Hematopoietic multipotent progenitor cell treated with erythropoietin and hydrocortisone succinate and interleukin-3 and kit ligand, for 8 days (in vitro differentiated cells): ENCODE measurements at regions not wholly inside any gene's neighbourhood (a gene's known extent, or its start where the extent isn't known, plus 50 kb on each side); places are given as distances from the start of the nearest gene placed in this dataset.
"Not testable (repeated sequence)": the region's sequence is repeated elsewhere in the genome, so short reads cannot be mapped to it uniquely, and the experiment has no call there.

Experiments
- DNase-seq: peaks from one replicate; pipeline ENCODE4 v3.0.0-alpha.2; 2015

GRCh38 chr6:77063494-77063893, 399.8 kb downstream of the HTR1B start:
- no peak for DNase-seq

DNA sequence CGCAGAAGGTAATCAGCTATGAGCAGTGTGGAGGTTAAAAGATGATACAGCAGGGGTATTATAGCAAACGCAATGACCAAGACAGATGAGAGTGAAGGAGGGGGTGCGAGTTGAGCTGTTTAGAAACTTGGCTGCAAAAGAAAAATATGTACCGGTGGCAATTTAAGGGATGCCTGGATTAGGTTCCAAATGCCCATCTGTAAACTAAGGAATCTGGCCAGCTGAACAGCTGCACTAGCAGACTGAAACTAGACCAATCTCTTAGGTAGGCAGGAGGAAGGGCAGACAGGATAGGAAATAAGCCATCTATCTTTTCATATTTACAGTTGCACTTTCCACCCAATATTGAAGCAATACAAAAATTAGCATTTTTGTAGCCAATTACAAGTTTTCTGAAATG, 407.6 kb downstream of the HTR1B start:
- no peak for DNase-seq

DNA sequence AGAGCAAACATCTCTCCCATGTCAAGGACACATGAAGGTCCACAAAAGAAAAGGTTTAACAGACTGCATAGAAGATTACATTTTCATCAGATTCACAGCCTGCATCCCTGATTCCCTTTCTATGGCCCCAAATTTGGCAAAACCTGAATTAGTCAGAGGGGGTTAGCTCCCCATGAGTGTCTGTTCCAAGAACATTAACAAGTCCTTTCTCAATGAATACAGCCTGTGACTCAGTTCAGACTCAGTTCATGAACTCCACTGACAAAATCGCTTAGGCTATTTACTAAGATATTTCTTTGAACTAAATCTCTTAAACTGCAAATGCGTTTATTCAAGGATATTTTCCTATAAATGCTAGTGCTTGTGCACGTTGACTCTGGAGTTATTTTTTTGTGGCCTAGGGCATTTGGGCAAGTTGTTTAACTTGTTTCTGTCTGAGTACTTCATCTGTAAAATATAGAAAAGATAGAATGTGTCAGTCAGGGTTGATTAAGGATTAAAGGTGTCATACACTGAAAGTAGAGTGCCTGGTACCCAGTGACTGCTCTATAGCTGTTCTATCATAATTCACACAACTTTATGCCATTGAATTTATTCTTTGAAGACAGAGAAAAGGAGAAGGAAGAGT, 422.6 kb downstream of the HTR1B start:
- DNase-seq = no peak

GRCh38 chr6:77038807-77039206, 424.5 kb downstream of the HTR1B start:
- no peak for DNase-seq

DNA sequence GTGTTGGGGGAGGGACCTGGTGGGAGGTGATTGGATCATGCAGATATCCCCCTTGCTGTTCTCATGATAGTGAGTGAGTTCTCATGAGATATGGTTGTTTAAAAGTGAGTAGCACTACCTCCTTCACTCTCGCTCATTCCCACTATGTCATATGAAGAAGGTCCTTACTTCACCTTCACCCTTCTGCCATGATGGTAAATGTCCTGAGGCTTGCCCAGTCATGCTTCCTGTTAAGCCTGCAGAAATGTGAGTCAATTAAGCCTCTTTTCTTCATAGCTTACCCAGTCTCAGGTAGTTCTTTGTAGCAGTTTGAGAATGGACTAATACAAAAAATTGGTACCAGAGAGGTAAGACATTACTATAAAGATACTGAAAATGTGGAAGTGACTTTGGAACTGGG, 425.9 kb downstream of the HTR1B start:
- no peak for DNase-seq

- DNase-seq = no peak
Measured at GRCh38 chr6:77036400-77036799, 426.9 kb downstream of the HTR1B start.

- DNase-seq = no peak
Measured at GRCh38 chr6:77034161-77034560, 429.1 kb downstream of the HTR1B start.

DNA sequence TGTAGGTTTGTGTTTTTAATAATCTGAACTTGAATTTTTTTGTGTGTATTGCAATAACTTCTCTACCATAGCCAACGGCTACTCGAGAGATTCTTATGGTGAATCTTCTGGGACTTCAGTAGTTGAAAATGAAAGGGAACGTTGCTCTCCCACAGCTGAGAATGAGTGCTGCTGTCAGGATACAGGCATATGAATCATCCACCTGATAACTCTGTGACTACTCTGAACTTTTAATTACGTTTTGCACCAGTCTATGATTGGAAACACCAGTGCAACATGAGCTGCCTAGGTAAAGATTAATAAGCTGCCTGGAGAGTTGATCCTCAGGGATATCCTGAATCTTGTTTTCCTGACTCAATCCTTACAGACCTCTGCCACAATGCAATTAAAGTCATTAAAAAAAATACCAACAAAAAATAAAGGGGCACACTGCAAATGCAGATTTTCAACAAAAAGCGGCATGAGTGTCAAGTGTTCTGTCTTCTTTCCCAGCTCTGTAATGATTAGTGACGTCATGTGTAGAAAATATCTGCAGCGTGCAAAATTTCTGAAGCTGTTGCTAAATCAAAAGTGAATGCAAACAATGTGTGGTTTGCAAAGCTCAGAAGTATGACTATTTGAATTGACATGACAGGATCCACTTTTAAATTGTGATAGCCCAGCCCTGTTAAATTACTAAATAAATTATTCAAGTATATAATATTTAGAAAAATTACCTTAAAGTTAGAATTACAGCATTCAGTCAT, 432.2 kb downstream of the HTR1B start:
- DNase-seq = no peak

DNA sequence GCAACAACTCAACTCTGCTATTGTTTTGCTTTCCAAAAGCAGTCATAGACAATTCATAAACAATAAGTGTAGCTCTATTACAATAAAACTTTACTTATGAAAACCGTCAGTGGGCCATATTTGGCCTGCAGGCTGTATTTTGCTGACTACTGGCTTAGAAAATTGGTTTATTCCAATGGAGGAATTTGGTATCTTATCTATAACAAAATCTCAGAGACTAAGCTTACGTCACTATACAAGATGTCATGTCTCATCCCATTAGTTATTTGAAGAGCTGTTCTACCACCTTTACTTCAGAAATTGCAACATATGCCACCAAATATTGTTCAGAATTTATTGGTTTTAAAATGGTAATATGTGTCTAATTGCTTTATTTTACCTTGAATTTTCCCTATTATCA, 436.9 kb downstream of the HTR1B start:
- DNase-seq = no peak

DNA sequence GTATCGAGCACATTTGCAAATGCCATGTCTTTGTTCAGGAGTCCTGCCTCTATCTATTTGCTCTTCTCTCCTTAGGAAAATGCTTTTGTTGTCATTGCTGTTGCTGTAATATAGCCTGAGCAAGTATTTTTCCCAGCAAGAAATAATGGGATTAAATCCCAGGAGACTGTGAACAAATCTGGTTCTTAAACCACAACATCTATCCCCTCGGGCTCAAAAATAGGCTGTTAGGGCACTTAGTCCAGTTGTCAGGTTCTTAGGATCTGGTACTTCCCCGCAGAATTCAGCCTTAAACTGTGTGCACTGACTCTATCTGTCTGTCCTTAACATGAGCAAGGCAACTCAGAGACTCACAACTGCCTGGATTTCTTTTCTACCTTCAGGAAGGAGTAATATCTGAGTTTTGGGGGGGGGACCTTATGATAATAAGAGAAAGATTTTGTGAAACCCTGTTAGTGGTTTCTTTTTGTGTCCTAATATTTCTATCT, 437.5 kb downstream of the HTR1B start:
- DNase-seq = no peak

DNA sequence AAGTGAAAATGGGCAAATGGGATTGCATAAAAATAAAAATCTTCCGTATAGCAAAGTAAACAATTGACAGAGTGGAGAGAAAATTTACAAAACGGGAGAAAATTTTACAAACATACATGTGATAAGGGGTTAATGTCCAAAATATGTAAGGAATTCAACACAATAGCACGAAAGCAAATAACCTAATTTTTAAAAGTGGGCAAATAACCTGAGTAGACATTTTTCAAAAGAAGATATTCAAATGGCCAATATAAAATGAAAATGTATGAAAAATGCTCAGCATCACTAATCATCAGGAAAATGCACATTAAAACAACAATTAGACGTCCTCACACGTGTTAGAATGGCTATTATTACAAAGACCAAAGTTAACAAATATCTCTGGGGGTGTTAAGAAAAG, 441.5 kb downstream of the HTR1B start:
- DNase-seq = no peak

GRCh38 chr6:77021232-77021631, 442.1 kb downstream of the HTR1B start:
- no peak for DNase-seq

DNA sequence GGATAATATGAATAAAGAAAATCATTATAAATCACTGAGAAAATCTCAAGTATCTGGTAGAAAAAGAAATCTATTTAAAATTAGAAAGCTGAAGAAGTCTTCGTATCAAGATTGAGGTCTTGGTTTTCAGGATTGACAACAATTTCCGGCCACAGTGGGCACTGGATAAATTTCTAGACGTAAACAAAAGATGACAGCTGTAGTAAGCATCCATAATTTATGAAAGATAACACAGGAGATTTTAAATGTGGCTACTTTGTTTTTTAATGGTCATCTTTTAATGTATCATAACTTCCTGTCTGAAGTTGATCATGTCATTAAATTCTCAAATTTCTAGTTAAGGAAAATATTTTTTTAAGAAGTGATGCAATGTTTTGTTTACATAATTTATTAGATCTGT, 444.2 kb downstream of the HTR1B start:
- DNase-seq = no peak

GRCh38 chr6:77017537-77017936, 445.8 kb downstream of the HTR1B start:
- DNase-seq = no peak

DNA sequence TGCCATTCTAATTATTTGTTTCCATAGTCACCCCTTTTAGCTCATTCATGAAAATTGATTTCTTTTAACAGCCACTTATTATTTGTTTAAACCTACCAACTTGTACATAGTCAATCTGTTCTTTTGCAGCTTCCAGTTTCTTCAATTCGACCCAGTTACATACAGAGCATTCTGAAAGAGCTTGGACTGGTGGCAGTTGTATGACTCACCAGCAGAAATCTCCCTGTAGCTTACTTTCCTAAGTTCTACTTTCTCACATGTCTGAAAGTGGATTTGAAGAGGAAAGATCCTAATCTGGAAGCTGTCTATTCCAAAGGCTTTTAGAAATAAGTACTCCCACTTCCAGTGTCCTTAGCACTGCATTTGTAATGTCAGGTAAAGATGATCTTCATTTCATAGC, 447.9 kb downstream of the HTR1B start:
- DNase-seq = no peak

- no peak for DNase-seq
Measured at GRCh38 chr6:77011929-77012545, 451.3 kb downstream of the HTR1B start.

GRCh38 chr6:77010931-77011542, 452.3 kb downstream of the HTR1B start:
- no peak for DNase-seq

DNA sequence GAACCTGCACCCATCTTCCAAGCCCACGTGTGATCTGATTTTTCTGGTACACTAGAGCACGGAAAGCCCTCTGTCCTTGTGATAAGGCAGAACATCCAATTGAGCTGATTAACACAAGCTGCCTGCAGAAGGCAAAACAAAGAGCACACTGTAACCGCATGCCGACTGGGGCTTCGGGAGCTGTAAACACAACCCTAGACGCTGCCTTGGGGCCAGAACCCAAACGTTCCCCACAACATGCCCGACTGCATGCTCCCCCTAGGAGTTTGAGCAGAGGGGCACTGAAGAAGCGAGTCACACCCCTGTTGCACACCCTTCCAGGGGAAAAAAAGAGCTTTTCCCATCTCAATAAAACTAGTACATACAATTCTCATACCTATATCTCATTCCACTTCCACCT, 470.7 kb downstream of the HTR1B start:
- DNase-seq = no peak

- no peak for DNase-seq
Measured at GRCh38 chr6:76984572-76984971, 478.7 kb downstream of the HTR1B start.

DNA sequence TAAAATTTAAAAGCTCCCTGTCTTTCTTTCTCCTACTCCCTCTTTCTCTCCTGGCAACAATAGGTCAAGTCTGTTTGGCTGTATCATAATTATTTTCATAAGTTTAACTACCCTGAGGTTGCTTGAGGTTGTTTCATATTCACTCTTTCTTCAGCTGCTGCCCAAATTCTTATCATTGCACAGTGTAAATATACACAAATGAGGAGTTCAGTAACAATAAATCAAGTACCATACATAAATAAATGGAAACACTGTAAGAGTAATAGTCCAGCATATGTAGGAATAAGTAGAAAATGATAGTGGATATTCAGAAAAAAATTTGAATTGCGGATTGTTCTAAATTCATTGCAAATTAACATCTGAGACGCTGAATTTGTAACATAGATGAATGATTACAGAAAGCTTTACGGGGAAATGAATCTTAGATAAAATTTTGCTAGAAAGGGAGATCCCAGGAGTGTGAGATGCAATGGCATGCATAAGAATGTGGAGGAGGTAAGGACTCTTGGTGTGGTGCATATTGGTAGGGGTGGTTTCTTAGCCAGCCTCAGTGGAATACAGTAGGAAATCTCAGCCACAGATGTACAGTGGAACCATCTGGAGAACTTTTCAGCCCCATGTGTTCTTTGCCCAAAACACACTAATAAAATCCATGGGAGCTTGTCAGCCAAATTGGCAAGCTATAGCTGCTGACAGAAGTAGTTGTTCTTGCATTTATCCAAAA, 480.7 kb downstream of the HTR1B start:
- no peak for DNase-seq

- no peak for DNase-seq
Measured at GRCh38 chr6:76972474-76972873, 490.8 kb downstream of the HTR1B start.

DNA sequence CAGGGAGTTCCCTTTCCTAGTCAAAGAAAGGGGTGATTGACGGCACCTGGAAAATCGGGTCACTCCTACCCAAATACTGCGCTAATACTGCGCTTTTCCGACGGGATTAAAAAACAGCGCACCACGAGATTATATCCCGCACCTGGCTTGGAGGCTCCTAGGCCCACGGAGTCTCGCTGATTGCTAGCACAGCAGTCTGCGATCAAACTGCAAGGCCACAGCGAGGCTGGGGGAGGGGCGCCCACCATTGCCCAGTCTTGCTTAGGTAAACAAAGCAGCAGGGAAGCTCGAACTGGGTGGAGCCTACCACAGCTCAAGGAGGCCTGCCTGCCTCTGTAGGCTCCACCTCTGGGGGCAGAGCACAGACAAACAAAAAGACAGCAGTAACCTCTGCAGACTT, 504.1 kb downstream of the HTR1B start:
- not testable (repeated sequence) for DNase-seq
